WI38 (cell line): ENCODE measurements at regions not wholly inside any gene's neighbourhood (a gene's known extent, or its start where the extent isn't known, plus 50 kb on each side); places are given as distances from the start of the nearest gene placed in this dataset.

ENCODE experiments used
- H3K4me3 ChIP-seq: 2 replicates; pipeline ENCODE4 v1.5.1; 2011; ENCODE audit warnings: low read depth, mild to moderate bottlenecking, control low read depth, low read length
- CTCF ChIP-seq: IDR thresholded peaks from 2 replicates; pipeline ENCODE4 v1.5.1; 2012; ENCODE audit warnings: low read depth, mild to moderate bottlenecking, control low read depth, low read length

GRCh38 chr5:18119156-18119785 lies 485.0 kb downstream of the TAF11L14 start:
- H3K4me3 ChIP-seq = no peak overlapping the region
- TF ChIP-seq CTCF = no peak

- no peak for TF ChIP-seq CTCF
- H3K4me3 ChIP-seq = no peak overlapping the region
Observed at GRCh38 chr5:18141222-18141621, 507.0 kb downstream of the TAF11L14 start.

GRCh38 chr5:18142831-18143230 lies 508.6 kb downstream of the TAF11L14 start:
- no peak for TF ChIP-seq CTCF
- H3K4me3 ChIP-seq = no peak overlapping the region

DNA sequence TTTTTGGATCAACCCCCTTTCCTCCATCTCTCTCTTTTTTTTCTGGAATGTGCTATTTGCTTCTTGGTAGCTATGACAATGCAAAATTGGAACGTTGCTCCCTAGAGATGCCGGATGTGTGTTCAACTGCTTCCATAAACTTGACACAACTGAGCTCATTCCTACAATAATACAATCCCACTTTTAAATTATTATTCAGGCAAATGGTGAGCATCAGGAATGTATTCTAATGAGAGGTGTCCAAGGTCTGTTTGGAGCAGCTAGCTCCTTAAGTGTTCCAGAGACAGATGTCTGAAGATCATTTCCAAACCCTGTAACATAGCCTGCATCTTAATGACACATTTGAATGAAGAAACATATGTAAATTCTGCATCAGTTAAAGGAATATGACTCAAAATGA lies 518.4 kb downstream of the TAF11L14 start:
- no peak for TF ChIP-seq CTCF
- H3K4me3 ChIP-seq = no peak overlapping the region

GRCh38 chr5:18158166-18158565 lies 523.9 kb downstream of the TAF11L14 start:
- H3K4me3 ChIP-seq = no peak overlapping the region
- TF ChIP-seq CTCF = no peak

GRCh38 chr5:18159331-18159730 lies 525.1 kb downstream of the TAF11L14 start:
- no peak for TF ChIP-seq CTCF
- no peak overlapping the region for H3K4me3 ChIP-seq

- H3K4me3 ChIP-seq = no peak overlapping the region
- no peak for TF ChIP-seq CTCF
Observed at GRCh38 chr5:18171684-18172083, 537.4 kb downstream of the TAF11L14 start.
